Neutrophil (primary cell): ENCODE measurements at regions not wholly inside any gene's neighbourhood (a gene's known extent, or its start where the extent isn't known, plus 50 kb on each side); places are given as distances from the start of the nearest gene placed in this dataset.
"Not testable (repeated sequence)": the region's sequence is repeated elsewhere in the genome, so short reads cannot be mapped to it uniquely, and the experiment has no call there.

Experiments
- H3K27ac ChIP-seq: fragments of 200-600 bp; sonication (generic); 2 replicates; pipeline ENCODE4 v1.5.1; 2016; ENCODE audit warnings: mild to moderate bottlenecking, moderate library complexity
- H3K27me3 ChIP-seq: fragments of 200-600 bp; sonication (generic); 2 replicates; pipeline ENCODE4 v1.6.0; 2016; ENCODE audit warnings: mild to moderate bottlenecking
- H3K36me3 ChIP-seq: fragments of 200-600 bp; sonication (generic); 2 replicates; pipeline ENCODE4 v1.5.1; 2017
- H3K4me1 ChIP-seq, 2 experiments: fragments of 200-600 bp in 1 of 2; sonication (generic) in 1 of 2; 1 replicate in 1 of 2; 2 replicates in 1 of 2; pipeline versions ENCODE4 v1.5.1 to v1.6.1; 2013 to 2016; ENCODE audit warnings: low read depth in 1 of 2, low read length in 1 of 2, mild to moderate bottlenecking in 1 of 2, moderate library complexity in 1 of 2; ENCODE audit not compliant: control insufficient read depth in 1 of 2, insufficient read depth in 1 of 2
- H3K4me3 ChIP-seq, 2 experiments: fragments of 200-600 bp in 1 of 2; sonication (generic) in 1 of 2; 1 replicate in 1 of 2; 2 replicates in 1 of 2; pipeline ENCODE4 v1.5.1; 2013 to 2016; ENCODE audit warnings: low read depth in 1 of 2, low read length in 1 of 2, mild to moderate bottlenecking in 1 of 2, moderate library complexity in 1 of 2
- H3K9me3 ChIP-seq: fragments of 200-600 bp; sonication (generic); 2 replicates; pipeline ENCODE4 v1.5.1; 2016
- TF ChIP-seq, protein P1 (sequence below): fragments of 200-600 bp; sonication (generic); IDR thresholded peaks from 2 replicates; pipeline ENCODE4 v1.5.1; 2016; ENCODE audit warnings: antibody characterized with exemption

DNA sequence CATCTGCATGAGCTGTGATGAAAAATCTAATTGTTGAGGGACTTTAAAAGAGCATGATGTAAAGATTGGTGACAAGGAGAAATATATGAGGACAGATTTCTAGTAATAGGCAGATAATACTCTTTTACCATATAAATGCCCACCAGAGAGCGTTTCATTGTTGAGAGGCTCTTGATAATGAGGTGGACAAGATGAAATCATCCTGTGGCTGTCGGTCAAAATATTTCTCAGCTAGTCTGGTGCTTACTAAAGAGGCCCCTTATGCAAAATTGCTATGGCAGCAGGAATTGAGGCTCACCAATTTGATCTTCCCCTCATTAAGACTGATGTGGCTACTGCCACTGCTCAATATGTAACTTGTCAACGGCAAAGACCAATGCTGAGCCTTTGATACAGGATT is 225.0 kb upstream of the RASGRP1 start:
- H3K27ac ChIP-seq = no peak overlapping the region
- H3K9me3 ChIP-seq = no peaks in the 10 kb centered on the region
- TF ChIP-seq, protein P1, sequence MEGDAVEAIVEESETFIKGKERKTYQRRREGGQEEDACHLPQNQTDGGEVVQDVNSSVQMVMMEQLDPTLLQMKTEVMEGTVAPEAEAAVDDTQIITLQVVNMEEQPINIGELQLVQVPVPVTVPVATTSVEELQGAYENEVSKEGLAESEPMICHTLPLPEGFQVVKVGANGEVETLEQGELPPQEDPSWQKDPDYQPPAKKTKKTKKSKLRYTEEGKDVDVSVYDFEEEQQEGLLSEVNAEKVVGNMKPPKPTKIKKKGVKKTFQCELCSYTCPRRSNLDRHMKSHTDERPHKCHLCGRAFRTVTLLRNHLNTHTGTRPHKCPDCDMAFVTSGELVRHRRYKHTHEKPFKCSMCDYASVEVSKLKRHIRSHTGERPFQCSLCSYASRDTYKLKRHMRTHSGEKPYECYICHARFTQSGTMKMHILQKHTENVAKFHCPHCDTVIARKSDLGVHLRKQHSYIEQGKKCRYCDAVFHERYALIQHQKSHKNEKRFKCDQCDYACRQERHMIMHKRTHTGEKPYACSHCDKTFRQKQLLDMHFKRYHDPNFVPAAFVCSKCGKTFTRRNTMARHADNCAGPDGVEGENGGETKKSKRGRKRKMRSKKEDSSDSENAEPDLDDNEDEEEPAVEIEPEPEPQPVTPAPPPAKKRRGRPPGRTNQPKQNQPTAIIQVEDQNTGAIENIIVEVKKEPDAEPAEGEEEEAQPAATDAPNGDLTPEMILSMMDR = no peak

DNA sequence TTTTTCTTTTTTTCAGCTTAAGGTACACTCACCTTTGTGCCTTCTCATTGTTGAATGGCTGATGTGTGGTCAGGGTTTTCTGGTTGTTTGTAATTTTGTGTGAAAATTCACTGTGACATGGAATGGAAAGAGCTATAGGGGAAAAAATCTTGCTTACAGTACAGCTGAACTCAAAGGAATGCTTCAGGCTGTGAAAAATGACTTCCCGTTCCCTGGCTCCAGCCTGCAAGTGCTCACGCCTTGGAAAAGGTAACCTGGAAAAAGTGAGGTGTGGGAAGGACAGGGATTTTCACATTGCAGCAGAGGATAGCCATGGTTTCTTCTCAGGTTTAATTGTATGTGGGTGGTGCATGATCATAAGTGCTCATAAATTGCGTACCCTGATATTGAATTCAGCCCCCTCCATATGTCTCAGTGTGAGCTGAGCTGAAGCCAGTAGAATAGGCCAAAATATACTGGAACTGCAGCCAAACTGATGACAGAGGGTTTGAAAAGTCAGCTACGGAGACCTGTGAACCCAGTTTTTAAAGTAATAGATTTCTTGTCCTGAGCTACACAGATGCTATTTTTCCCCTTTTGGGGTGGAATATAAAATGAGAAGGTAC is 228.7 kb upstream of the RASGRP1 start:
- Histone ChIP-seq H3K4me1 (no peaks in the 10 kb centered on the region), H3K27me3 (no peaks in the 10 kb centered on the region), H3K4me3 (no peak overlapping the region), H3K9me3 (no peaks in the 10 kb centered on the region), H3K36me3 (no peaks in the 10 kb centered on the region), H3K27ac (no peak overlapping the region)
- TF ChIP-seq, protein P1 = no peak

More for the DNA sequence above, 225.0 kb upstream of the RASGRP1 start:
- H3K27me3 ChIP-seq = no peaks in the 10 kb centered on the region
- no peak overlapping the region for H3K4me3 ChIP-seq
- H3K36me3 ChIP-seq = no peaks in the 10 kb centered on the region
- no peaks in the 10 kb centered on the region for H3K4me1 ChIP-seq

DNA sequence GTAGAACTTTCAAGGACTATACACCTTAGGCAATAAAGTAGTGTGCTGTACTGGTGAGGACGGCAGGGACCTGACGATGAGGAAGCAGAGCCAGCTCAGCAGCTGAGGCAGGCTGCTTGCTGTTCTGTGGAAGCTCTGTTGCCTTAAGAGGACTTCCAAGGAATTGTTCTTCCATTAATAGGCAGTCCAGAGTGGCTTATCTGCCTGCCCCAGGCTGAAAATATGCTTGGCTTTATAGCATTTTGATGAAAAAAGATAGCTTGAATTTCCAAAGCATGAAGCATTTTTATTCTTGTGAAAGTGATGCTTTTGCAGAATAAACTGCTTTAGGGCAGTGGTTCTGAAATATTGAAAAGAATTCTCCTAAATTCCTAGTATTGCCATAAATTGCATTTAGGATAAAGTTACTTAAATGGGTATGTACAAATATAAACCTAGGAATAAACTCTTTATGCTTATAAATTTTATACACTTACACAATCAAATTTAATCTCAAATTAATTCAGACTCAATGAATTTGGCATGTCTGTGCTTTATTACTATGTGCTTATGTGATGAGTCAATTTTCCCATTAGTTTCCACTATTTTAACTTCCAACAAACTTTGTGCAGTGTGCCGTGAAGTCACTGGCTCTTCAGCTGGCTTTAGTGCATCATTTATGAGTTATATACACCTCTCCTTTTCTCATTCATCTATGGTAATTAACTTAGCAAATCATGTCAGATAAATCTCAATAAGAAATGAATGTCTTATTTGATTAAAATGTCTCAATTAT is 231.0 kb upstream of the RASGRP1 start:
- H3K4me3 ChIP-seq = no peak overlapping the region
- no peaks in the 10 kb centered on the region for H3K36me3 ChIP-seq
- no peaks in the 10 kb centered on the region for H3K4me1 ChIP-seq
- no peak overlapping the region for H3K27ac ChIP-seq
- TF ChIP-seq, protein P1 = no peak
- H3K9me3 ChIP-seq = no peaks in the 10 kb centered on the region
- H3K27me3 ChIP-seq = no peaks in the 10 kb centered on the region

DNA sequence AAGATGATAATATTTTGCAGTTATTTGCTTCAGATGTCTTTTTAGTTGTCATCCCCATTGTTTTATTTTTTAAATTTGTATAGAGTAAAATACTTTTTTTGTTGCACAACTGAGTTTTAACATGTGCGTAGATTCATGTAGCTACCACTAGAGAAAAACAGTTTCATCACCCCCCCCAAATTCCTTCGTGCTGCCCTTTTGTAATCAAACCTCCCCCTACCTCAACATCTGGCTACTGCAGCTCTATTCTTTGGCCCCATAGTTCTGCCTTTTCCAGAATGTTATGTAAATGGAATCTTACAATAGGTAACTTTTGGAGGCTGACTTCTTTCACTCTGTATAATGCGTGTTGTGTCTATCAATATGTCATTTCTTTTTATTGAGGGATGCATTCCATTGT is 232.0 kb upstream of the RASGRP1 start:
- no peaks in the 10 kb centered on the region for H3K9me3 ChIP-seq
- no peak overlapping the region for H3K4me3 ChIP-seq
- no peak overlapping the region for H3K27ac ChIP-seq
- H3K27me3 ChIP-seq = no peaks in the 10 kb centered on the region
- TF ChIP-seq, protein P1 = no peak
- no peaks in the 10 kb centered on the region for H3K36me3 ChIP-seq
- no peaks in the 10 kb centered on the region for H3K4me1 ChIP-seq

DNA sequence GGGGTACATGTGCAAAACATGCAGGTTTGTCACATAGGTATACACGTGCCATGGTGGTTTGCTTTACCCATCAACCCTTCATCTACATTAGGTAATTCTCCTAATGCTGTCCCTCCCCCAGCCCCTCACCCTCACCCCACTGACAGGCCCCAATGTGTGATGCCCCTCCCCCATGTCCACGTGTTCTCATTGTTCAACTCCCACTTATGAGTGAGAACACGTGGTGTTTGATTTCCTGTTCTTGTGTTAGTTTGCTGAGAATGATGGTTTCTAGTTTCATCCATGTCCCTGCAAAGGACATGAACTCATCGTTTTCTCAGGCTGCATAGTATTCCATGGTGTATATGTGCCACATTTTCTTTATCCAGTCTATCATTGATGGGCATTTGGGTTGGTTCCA is 232.9 kb upstream of the RASGRP1 start:
- H3K27ac ChIP-seq, H3K36me3 ChIP-seq, H3K9me3 ChIP-seq, H3K4me1 ChIP-seq, H3K27me3 ChIP-seq, H3K4me3 ChIP-seq: not testable (repeated sequence)

DNA sequence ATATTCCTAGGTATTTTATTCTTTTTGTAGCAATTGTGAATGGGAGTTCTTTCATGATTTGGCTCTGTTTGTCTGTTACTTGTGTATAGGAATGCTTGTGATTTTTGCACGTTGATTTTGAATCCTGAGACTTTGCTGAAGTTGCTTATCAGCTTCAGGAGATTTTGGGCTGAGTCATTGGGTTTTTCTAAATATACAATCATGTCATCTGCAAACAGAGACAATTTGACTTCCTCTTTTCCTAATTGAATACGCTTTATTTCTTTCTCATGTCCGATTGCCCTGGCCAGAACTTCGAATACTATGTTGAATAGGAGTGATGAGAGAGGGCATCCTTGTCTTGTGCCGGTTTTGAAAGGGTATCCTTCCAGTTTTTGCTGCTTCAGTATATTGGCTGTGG is 234.6 kb upstream of the RASGRP1 start:
- not testable (repeated sequence) for H3K4me1 ChIP-seq, H3K4me3 ChIP-seq, H3K27ac ChIP-seq, H3K9me3 ChIP-seq, H3K36me3 ChIP-seq, H3K27me3 ChIP-seq
